NCI-H1105 (cell line): ENCODE measurements at regions not wholly inside any gene's neighbourhood (a gene's known extent, or its start where the extent isn't known, plus 50 kb on each side); places are given as distances from the start of the nearest gene placed in this dataset.
A peak's percentile ranks its signal among the peaks of the same experiment; 100 is the strongest.
"Not testable (repeated sequence)": the region's sequence is repeated elsewhere in the genome, so short reads cannot be mapped to it uniquely, and the experiment has no call there.

Source experiments
- DNase-seq: peaks from one replicate; lab custom pipeline; 2025; lab: John Stamatoyannopoulos, UW

DNA sequence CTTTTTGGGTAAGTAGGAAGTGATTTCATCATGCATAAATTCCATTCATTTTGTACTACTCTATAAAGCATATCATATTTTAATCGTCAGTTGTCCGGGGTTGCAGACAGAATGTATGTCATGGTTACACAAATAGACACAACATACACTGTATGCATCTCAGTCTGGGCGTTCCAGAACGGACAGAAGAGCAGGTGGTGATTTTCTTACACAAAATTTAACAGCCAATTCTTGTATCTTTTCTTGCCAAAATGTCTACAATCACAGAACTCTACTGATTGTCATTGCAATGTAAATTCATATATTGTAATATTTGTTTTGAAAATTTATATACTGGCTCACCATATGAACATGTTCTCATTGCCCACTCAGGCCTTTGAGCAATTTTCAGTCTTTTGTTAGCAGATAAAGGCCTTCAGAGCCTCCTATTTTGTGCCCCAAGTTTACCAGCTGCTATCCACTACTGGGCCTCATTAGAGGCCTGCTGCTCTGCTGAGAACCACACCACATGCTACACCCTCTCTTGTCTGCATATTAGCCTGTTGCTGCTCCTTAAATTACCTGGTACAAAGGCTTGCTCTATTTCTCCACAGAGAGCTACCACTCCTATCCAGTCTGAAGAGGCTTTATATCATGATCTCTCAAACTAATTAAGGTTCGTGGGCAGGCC, 61.5 kb downstream of the PRDM13 start:
- peak; percentile 13 for DNase-seq

DNA sequence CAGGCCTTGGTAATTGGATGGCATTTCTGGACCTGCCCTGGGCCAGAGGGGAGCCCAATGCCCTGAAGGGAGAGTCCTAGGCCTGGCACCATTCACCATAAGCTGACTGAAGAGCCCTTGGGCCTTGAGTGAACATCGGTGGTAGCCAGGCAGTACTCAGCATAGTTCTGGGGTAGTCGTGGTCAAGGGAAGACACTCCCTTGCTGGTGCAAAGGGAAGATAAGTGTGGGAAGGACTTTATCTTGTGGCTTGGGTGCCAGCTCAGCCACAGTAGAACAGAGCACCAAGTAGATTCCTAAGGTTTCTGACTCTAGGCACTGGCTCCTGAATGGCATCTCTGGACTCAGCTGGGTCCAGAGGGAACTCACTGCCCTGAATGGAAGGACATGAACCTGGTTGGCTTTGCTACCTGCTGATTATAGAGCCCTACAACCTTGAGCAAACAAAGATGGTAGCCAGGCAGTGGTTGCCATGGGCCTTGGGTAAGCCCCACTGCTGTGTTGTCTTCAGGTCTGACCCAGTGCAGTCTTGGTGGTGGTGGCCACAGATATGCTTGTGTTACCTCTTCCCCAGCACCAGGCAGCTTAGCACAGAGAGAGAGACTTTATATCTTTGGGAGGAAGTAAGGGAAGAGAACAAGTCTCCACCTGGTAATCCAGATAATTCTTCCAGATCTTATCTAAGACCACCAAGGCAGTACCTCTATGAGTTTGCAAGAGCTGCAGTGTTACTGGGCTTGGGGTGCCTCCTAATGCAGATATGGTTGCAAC, 83.5 kb downstream of the PRDM13 start:
- no peak for DNase-seq

DNA sequence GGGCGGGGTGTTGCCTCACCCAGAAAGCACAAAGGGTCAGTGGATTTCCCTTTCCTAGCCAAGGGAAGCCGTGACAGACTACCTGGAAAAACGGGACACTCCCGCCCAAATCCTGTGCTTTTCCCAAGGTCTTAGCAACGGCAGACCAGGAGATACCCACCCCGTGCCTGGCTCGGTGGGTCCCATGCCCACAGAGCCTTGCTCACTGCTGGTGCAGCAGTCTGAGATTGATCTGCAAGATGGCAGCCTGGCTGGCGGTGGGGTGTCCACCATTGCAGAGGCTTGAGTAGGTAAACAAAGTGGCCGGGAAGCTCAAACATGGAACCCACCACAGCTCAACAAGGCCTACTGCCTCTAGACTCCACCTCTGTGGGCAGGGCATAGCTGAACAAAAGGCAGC, 95.7 kb downstream of the PRDM13 start:
- DNase-seq = not testable (repeated sequence)

DNA sequence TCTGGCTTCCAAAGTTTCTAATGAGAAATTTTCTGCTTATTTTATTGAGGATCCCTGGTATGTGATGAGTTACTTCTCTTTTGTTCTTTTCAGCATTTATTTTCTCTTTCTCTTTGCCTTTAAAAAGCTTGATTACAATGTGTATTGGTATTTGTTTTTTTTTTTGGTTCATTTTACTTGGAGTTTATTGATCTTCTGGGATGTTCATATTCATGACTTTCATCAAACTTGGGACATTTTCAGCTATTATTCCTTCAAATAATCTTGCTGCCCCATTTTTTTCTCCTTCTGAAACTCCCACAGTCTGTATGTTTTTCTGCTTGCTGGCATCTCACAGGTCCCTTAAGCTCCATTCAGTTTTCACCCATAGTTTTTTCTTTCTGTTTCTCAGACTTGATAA, 102.4 kb downstream of the PRDM13 start:
- no peak for DNase-seq

DNA sequence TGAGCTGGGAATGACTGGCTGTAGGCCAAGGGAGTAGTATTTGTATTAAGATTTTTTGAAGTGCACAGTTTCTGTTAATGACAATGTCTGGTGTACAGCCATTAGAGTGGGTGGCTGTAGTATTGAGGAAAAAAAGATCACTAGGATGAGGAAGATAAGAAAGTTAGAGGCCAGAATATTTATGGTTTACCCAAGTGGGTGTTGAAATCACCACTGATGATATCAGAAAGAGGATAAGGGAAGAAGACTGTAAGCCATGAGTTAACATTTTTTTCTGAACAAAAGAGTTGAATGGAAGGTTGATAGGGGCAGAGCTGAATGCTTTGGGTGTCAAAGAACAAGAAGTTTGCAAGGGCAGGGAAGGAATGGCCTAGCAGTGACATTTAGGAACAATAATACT, 104.7 kb downstream of the PRDM13 start:
- DNase-seq = no peak

DNA sequence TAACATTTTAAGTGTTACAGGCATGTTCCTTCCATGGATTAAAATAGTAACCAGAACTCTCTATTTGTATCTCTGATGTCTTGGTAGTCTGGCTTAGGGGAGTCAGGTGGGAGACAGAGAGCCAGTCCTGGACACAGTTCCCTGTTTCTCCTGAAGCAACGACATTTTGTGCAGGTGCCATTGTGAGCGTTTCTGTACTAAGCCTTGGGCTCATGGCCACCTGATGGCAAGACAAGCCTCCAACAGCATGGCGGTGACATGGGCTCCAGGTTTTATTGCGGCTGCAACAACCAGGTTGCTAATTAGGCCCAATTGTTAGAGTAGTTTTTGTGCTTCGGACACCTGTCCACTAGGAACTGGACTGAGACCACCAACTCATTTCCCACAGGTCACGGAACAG, 105.3 kb downstream of the PRDM13 start:
- no peak for DNase-seq

DNA sequence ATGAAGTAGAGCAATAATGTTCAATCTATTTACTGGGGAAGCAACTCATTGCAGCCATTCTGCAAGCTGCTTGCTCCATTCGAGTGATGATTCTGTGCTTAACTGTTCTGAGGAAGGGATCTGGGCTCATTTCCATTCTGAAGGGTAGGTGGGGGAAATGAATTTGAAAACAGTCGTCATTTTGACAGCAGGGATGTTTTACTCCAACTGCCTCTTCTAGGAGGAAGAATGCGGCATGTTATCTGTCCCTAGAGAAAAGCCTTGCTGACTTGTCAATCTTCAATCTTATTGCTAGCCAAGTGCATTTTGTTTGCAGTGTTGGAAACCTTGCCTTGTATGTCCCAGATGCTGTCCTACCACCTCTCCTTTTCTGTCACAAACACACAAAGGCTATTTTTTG, 105.9 kb downstream of the PRDM13 start:
- DNase-seq = no peak

DNA sequence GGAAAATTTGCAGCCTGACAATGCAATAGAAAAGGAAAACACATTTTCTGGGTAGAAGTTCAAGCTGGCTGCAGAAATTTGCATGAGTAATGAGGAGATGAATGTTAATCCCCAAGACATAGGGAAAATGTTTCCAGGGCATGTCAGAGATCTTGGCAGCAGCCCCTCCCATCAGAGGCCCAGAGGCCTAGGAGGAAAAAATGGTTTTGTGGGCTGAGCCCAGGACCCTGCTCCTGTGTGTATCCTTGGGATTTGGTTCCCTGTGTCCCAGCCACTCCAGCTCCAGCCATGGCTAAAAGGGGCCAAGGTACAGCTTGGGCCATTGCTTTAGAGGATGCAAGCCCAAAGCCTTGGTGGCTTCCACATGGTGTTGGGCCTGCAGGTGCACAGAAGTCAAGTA, 115.4 kb downstream of the PRDM13 start:
- not testable (repeated sequence) for DNase-seq

DNA sequence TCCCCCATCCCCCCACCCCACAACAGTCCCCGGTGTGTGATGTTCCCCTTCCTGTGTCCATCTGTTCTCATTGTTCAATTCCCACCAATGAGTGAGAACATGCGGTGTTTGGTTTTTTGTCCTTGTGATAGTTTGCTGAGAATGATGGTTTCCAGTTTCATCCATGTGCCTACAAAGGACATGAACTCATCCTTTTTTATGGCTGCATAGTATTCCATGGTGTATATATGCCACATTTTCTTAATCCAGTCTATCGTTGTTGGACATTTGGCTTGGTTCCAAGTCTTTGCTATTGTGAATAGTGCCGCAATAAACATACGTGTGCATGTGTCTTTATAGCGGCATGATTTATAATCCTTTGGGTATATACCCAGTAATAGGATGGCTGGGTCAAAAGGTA, 123.6 kb downstream of the PRDM13 start:
- not testable (repeated sequence) for DNase-seq

DNA sequence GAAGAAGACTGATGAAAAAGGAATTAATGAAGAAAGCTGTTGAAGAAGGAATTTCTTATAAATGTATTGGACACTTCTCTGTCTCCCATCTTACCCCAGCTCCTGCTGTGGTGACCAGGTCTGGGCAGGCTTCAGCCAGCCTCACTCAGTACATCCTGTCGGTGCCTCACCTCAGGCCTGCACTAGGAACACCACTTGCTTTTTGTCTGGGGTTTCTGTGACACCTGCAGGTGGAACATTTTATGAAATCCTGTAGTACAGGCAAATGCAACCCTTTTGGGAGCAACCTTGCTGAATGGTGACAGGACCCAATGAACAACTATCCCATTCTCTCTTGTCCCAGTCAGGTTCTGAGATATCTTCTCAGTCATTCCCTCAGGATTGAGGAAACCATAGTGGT, 129.7 kb downstream of the PRDM13 start:
- no peak for DNase-seq

DNA sequence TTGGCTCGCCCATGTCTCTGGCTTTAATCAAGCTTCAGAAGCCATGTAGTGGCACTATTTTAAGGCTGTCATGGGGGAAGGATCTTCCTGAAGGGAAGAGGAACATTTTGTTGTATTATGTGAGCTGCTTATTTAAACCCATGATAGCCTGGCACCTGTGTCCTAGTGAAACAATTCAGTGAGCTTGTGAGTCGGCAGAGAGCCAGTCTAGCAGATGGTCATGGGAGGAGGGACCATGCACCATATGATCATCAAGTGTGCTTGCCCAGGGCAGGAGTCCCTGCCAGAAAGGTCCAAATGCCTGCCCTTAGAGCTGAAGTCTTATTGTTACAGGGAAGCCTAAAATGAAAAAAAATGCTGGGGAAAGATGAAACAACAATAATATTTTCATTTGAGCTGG, 132.9 kb downstream of the PRDM13 start:
- no peak for DNase-seq

DNA sequence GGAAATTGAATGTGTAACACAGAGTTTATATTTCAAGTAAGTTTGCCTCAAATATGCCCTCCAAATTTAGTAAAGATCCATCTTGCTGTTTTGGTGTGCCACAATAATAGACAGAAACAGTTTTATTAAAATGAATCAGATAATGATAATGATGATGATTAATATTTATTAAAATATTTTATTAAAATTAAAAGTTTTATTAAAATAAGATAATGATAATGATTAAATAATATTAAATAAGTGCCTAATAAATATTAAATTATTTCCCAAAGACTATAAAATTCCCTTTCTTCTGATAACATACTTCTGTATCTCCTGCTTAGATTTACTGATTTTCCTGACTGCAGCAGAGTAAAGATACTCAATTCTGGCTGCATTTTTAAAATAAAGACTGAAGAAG, 134.5 kb downstream of the PRDM13 start:
- DNase-seq = no peak

DNA sequence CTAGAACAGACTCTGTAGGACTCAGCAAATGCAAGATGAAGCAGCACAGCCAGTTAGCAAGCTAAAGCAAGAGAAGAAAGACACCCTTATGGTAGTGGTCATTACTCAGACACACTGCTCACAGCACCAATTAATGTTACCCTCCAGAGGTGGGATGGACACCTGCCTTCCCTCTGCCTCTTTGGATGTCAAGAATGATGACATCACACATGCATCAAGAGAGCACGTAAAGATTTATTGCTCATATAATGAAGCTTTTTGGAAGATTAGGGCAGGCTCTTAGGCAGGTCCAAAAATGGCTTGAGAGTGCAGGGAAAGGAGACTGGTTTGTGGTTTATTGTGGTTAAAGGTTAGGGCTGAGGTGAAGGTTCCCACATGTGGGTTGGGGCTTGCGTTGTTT, 137.0 kb downstream of the PRDM13 start:
- no peak for DNase-seq

DNA sequence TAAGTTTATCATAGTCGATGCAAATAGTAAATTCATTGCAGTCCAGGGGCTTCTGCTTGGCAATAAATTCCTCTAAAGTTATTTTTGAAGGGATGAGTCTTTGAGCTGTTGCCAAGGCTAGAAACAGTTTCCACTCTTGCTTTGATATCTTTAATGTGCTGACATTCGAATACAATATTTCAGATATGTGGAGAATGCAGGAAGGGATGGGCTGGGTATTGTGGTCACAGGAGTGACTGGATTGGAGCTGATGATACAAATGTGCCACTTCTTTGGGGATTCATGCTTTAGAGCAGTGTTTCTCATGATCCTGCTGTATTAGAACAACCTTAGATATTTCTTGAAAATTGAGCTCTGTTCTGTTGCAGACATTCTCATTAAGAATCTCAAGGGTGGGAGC, 139.0 kb downstream of the PRDM13 start:
- no peak for DNase-seq

DNA sequence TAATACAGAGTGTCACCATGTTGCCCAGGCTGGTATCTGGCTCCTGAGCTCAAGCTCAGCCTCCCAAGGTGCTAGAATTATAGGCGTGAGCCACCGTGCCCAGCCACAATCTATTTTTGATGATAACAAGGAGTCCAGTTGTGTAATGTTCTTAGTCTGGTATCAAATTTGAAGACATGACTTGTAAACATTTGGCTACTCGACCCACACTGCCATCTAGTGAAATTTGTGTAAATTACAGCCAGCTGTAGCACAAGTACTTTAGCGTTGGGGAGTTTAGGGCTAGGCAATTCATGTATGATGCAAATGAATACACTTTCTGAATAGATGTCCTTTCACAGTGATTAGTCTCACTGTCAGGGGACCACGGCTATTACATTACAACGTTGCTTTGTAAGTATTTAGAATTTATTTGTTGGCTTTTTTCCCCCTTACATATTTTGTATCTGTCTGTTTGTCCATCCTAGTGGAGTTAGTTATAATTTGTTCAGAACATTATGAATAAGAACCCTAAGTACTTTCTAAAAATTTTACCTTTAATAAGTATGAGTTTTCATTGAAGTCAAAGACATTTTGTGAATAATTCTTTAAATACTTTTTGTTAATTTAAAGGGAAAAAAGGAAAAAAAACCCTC, 139.7 kb downstream of the PRDM13 start:
- peak; percentile 75 for DNase-seq

DNA sequence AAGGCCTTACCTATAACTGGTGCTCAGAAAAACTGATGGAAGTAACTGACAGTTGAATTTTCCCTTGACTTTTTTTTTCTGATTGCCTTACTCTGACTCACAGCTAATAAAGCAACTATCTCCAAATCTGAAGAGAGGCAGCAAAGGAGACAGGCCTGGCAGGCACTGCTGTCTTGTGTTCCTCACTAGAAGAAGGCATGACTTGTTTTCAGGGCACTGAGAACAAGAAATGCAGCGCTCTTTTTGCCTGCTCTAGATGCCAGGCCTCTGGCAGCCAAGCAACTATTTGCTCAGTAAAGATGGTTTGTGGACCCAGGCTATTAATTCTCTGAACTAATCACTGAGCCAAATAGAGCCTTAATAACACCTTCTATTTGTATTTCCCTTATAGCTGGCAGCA, 155.1 kb downstream of the PRDM13 start:
- DNase-seq = no peak

DNA sequence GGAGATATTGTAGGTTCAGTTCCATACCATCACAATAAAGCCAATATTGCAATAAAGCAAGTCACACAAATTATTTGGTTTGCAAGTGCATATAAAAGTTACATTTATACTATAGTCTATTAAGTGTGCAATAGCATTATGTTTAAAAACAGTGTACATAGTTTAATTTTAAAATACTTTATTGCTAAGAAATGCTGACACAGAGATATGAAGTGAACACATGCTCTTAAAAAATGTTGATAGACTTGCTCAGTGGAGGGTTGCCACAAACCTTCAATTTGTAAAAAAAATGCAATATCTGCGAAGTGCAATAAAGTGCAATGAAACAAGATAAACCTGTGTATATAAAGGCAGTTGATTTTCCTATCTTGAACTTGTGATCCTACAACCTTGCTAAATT, 161.5 kb downstream of the PRDM13 start:
- DNase-seq = no peak

DNA sequence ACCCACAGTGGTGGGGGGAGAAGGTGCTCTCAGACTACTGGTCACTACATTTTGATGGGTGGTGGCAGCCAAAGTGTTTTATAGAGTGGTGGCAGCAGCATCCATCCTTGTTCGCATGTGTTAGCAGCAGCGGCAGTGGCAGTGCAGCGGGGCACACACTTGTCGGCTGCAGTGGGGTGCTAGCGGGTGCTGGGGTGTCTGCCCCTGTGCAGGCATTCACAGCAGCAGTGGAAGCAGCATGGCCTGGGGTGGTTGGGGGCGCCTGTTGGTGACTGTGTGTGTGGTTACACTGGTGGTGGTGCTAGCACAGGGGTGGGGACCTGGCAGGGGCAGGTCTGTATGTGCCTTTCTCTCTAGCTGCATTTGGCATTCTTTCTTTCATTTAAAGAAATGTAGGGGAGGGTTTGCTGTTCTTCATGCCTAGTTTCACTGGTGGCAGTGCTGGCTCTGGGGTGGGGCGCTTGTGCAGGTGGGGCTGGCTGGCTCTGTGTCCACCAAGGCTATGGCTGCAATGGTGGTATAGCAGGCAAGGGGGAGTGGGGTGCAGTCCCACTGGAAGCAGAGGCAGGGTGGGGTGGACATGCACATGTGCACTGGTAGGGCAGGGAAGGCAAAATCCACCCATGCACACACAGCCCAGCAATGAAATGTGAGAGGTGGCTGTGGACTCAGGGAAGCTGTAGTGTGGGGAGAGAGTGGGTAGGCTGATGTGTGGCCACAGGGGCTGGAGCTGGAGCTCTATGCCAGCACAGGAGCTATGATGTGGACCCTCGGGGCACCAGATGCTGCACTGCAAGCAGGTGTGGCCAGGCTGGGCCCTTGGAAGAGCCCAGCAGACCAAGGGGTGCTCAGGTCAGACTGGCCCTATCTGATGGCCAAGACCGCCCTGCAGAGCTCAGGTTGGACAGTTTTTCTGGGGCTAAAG, 173.3 kb downstream of the PRDM13 start:
- DNase-seq = no peak

DNA sequence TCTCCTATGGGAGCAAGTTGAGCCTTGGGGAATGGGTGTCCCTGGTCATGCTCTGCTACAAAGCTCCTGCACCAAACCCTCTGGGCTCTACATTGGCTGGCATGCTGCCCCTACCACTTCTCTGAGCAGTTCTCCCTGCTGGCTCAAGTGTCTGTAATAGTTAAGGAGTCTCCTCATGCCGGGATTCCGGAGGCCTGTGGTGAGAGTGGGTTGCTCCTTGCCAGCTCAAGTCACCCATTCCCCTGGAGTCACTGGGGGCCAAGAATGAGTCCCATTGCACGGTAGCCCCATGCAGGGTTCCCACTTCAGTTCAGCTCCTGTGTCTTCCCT, 173.9 kb downstream of the PRDM13 start:
- no peak for DNase-seq

DNA sequence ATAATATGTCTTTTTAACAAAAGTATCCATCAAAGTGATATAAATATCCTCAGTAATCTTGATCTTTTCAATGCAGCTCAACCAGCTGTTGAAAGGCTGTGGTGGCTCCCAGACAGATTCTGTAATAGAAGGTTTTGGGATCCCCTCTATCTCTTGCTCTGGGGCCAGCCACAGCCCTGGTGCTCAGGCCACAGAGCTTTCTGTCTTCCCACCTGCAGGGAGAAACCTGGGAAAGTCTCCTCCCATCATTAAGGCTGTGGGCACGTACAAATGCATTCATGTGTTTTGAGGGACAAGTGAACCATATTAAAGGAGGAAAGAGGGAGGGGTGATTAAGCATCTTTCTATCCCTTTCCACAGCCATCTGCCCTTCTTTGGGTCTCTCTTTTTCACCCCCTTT, 183.1 kb downstream of the PRDM13 start:
- DNase-seq = no peak

DNA sequence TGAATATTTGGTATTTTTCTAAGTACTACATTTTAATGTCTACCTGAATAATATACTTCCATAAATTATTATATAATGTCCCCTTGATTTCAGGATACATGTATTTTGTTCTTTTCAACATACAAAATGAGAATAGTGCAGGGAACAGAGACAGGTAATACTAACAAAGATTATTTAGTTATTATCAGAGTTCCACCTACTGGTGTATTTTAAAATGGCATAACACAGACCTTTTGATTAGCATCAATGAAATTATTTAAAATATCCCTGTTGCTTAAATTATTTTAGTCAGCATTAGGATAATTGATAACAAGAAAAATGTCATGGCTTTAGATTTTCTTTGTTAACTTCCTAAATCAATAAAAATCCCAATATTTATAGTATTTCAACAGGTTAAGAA, 184.0 kb downstream of the PRDM13 start:
- no peak for DNase-seq

DNA sequence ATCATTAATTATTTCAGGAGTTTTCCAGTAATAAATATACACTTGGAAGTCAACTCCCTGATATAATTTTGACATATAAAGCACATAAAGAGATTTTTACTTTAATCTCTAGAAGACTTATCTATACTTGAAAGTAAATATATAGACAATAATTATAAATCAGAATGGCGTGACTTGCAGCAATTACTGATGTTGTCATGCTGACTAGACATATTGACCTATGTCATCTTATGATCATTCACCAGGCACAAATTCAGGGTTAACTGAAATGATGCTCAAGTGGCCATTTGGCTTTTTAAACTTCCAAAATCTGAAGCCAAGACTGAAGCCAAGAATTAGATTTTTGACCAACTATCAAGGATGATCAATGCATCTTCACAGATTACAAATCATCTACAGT, 192.2 kb downstream of the MCHR2 start:
- no peak for DNase-seq
